Activated CD4-positive, alpha-beta T cell treated with anti-CD3 and anti-CD28 coated beads for 36 hours (primary cell): ENCODE measurements at regions not wholly inside any gene's neighbourhood (a gene's known extent, or its start where the extent isn't known, plus 50 kb on each side); places are given as distances from the start of the nearest gene placed in this dataset.

Experiments
- ATAC-seq: fragments of 200-7000 bp; cut with Tn5 transposase; one replicate; pipeline ENCODE4 v1.10.0; 2021; ENCODE audit warnings: mild to moderate bottlenecking, moderate library complexity
- CTCF ChIA-PET: fragments of 350-600 bp; sonication (Branson Sonifier 250); formaldehyde crosslinking; loops from one replicate; lab custom pipeline; 2021; ENCODE audit warnings: antibody characterized with exemption; lab: Charles Lee
- POLR2A ChIA-PET: fragments of 350-600 bp; sonication (Branson Sonifier 250); formaldehyde crosslinking; loops from one replicate; lab custom pipeline; 2021; ENCODE audit warnings: antibody characterized with exemption, inconsistent platforms; lab: Charles Lee
- DNase-seq: peaks from one replicate; pipeline ENCODE4 v3.0.0-alpha.2; 2020
- H3K27ac Mint-ChIP-seq: one replicate; pipeline ENCODE4 v1.8.0; 2021; ENCODE audit warnings: mixed read lengths
- H3K27me3 Mint-ChIP-seq: one replicate; pipeline ENCODE4 v1.8.0; 2021; ENCODE audit warnings: mixed read lengths
- H3K36me3 Mint-ChIP-seq: one replicate; pipeline ENCODE4 v1.8.0; 2021; ENCODE audit warnings: low read depth, mixed read lengths
- H3K4me1 Mint-ChIP-seq: one replicate; pipeline ENCODE4 v1.8.0; 2021; ENCODE audit warnings: mixed read lengths
- H3K4me3 Mint-ChIP-seq: one replicate; pipeline ENCODE4 v1.8.0; 2021; ENCODE audit warnings: mild to moderate bottlenecking, moderate library complexity, mixed read lengths
- H3K9me3 Mint-ChIP-seq: one replicate; pipeline ENCODE4 v1.8.0; 2021; ENCODE audit warnings: low read depth, mixed read lengths
- intact Hi-C, 2 experiments: fragments of 100-400 bp; cut with DNase I in 1 of 2; cut with micrococcal nuclease in 1 of 2; formaldehyde crosslinking; loops; one replicate each; pipeline versions ENCODE4 v1.14.2 to v1.15.1; 2022 to 2024; cut with DNase I, micrococcal nuclease

DNA sequence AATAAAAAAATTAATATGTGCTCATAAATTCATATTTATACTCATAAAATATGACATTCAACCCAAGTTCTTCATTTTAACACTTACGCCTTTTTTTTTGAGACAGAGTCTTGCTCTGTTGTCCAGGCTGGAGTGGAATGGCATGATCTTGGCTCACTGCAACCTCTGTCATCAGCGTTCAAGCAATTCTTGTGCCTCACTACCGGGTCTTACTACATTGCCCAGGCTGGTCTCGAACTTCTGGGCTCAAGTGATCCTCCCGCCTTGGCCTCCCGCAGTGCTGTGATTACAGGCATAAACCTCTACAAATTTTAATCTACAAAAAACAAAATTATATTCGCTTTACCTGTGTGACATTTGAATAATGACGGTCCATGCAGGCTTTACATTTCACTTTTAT, 74.1 kb upstream of the SNRPN start:
- intact Hi-C loops = no loop called here
- Mint-ChIP-seq H3K9me3 (peaks cover 16% of the 10 kb centered on the region), H3K27me3 (peaks cover 2% of the 10 kb centered on the region), H3K4me3 (no peak overlapping the region), H3K4me1 (no peaks in the 10 kb centered on the region), H3K27ac (no peak overlapping the region), H3K36me3 (peaks cover 2% of the 10 kb centered on the region)
- ChIA-PET POLR2A (no interaction called here), CTCF (no interaction called here)
- DNase-seq = no peak
- ATAC-seq = no peak

DNA sequence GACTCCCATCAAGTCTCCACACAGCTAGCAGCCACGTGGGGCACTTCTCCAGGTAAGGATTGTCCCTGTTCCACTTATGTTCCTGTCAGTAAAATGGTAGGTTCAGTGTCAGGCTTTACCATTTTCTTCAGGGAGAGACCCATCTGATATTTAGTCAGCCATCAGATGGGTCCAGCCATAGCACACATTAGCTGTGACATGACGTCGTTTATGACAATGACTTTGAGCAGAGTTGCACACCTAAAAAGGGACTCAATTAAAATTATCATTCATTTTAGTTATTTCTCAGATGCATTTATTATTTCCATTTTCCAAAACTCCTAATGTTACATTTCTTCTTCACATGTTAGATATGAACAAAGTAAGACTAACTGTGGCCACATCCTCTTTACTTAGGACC, 68.2 kb upstream of the SNRPN start:
- ChIA-PET POLR2A (no interaction called here), CTCF (no interaction called here)
- H3K27ac Mint-ChIP-seq = no peak overlapping the region
- H3K4me1 Mint-ChIP-seq = no peaks in the 10 kb centered on the region
- intact Hi-C loops = no loop called here
- H3K9me3 Mint-ChIP-seq = peaks cover 18% of the 10 kb centered on the region
- H3K27me3 Mint-ChIP-seq = no peaks in the 10 kb centered on the region
- DNase-seq = no peak
- no peak overlapping the region for H3K4me3 Mint-ChIP-seq
- ATAC-seq = no peak
- H3K36me3 Mint-ChIP-seq = peaks cover 2% of the 10 kb centered on the region

DNA sequence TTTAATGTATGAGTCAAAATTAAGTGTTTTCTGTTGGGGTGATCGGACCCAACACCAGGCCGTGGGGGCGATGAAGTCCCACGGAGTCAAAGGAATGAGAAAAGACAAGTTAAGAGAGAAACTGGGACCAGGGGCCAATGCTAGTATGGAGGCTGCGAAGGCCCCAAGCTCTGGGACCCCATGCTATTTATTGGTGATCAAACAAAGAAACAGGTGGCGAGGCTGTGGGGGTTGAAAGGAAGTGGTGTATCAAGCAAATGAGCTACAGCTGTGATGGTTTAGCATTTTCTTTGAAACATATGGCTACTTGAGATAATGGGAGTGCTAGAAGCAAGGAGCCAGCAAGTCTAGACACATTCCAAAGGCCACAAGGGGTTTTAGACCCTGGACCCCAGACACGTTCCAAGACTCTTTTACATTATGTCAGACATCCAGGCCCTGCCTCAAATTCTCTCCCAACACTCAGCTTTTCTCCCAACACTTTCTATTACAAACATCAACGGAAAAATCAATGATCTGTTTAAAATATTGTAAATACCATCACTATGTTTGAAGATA, 56.0 kb upstream of the SNRPN start:
- Mint-ChIP-seq H3K36me3 (peaks cover 3% of the 10 kb centered on the region), H3K27ac (no peak overlapping the region), H3K4me3 (no peak overlapping the region), H3K27me3 (no peaks in the 10 kb centered on the region), H3K9me3 (peaks cover 22% of the 10 kb centered on the region), H3K4me1 (no peaks in the 10 kb centered on the region)
- DNase-seq = no peak
- no peak for ATAC-seq
- ChIA-PET CTCF (interaction anchor here (0.6 kb wide), 1 partner anchor 9 kb away, joined by 3 read pairs; no protein-coding TSS in a partner anchor), POLR2A (no interaction called here)
- intact Hi-C loops = no loop called here

DNA sequence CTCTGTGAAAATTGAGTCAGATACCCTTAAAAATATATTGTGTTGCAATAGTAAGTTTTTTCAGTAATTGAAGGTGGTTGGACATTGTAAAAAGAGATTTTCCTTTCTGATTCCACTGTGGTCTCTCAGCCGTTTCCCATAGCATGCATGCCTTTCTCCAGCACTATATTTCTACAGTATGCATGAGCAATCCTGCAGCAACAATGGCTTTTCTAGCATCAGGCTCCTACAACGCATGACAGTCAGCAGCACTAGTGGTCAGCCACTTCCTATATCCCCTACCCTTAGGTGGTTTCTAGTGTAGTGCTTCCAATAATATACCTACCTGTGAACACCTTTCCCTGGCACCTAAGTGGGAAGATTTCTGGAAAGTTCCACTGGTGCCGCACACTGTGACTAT, 55.4 kb upstream of the SNRPN start:
- Mint-ChIP-seq H3K4me3 (no peak overlapping the region), H3K27ac (no peak overlapping the region), H3K4me1 (no peaks in the 10 kb centered on the region), H3K9me3 (peaks cover 22% of the 10 kb centered on the region), H3K27me3 (no peaks in the 10 kb centered on the region), H3K36me3 (peaks cover 3% of the 10 kb centered on the region)
- intact Hi-C loops = no loop called here
- ATAC-seq = no peak
- no peak for DNase-seq
- ChIA-PET POLR2A (no interaction called here), CTCF (interaction anchor here (0.6 kb wide), 1 partner anchor 8 kb away, joined by 3 read pairs; no protein-coding TSS in a partner anchor)

DNA sequence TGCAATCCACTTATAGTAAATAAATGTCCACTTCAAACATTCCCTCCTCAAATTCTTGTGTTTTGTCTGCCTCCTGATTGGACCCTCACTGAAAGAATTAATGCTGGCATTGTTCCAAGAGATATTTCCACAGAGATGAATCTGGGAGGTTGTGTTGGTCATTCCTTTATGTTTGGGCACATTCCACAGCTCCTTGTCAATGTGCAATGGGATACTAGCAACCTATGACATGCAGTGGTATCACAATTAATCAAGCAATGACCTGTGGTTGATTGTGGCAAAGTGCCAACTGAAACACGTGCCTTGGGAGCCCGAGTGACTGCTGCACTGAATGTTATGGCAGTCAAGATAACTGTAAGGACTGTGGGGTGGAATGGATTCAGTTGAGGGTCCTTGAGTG, 55.0 kb upstream of the SNRPN start:
- Mint-ChIP-seq H3K4me3 (no peak overlapping the region), H3K27me3 (no peaks in the 10 kb centered on the region), H3K9me3 (peaks cover 24% of the 10 kb centered on the region), H3K4me1 (no peaks in the 10 kb centered on the region), H3K27ac (no peak overlapping the region), H3K36me3 (peaks cover under 1% of the 10 kb centered on the region)
- CTCF ChIA-PET = no interaction called here
- POLR2A ChIA-PET = no interaction called here
- intact Hi-C loops = loop anchor here in 1 of 2 experiments (10.0 kb wide), 1 partner anchor 65 kb away; no protein-coding TSS in a partner anchor
- DNase-seq = no peak
- no peak for ATAC-seq

DNA sequence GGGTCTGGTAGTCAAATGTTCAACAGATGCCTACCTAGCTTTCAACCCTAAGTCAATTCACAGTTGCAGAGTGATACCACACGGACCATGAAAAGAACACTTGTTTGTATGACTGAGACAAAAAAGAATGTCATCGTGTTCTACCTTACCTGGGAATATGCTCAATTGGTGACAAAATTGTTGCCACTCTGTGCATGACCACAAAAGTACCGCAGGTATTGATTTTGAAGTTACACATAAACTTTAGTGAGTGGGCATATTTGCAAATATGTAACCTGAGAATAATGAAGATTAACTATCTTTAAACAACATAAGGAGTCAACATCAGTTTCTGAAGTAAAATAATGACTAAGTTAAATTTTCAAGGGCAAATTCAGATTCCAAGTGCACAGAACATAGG, 53.4 kb upstream of the SNRPN start:
- no peaks in the 10 kb centered on the region for H3K4me1 Mint-ChIP-seq
- ChIA-PET CTCF (no interaction called here), POLR2A (no interaction called here)
- intact Hi-C loops = loop anchor here in 1 of 2 experiments (10.0 kb wide), 1 partner anchor 67 kb away; no protein-coding TSS in a partner anchor
- DNase-seq (no peak), ATAC-seq (no peak)
- no peaks in the 10 kb centered on the region for H3K36me3 Mint-ChIP-seq
- peaks cover 20% of the 10 kb centered on the region for H3K9me3 Mint-ChIP-seq
- H3K27me3 Mint-ChIP-seq = no peaks in the 10 kb centered on the region
- no peak overlapping the region for H3K4me3 Mint-ChIP-seq
- no peak overlapping the region for H3K27ac Mint-ChIP-seq
